AG10803 (cell line): ENCODE measurements at regions not wholly inside any gene's neighbourhood (a gene's known extent, or its start where the extent isn't known, plus 50 kb on each side); places are given as distances from the start of the nearest gene placed in this dataset.

ENCODE experiments used
- DNase-seq: peaks from one replicate; pipeline ENCODE4 v3.0.0; 2010; ENCODE audit warnings: low read depth
- H3K4me3 ChIP-seq: 2 replicates; pipeline ENCODE4 v1.5.1; 2011; ENCODE audit warnings: mild to moderate bottlenecking, low read length, control low read depth
- TF ChIP-seq, protein P1 (sequence below): conservative IDR thresholded peaks from 2 replicates; pipeline ENCODE4 v1.5.1; 2011; ENCODE audit warnings: mild to moderate bottlenecking, low read length, control low read depth, inconsistent platforms

DNA sequence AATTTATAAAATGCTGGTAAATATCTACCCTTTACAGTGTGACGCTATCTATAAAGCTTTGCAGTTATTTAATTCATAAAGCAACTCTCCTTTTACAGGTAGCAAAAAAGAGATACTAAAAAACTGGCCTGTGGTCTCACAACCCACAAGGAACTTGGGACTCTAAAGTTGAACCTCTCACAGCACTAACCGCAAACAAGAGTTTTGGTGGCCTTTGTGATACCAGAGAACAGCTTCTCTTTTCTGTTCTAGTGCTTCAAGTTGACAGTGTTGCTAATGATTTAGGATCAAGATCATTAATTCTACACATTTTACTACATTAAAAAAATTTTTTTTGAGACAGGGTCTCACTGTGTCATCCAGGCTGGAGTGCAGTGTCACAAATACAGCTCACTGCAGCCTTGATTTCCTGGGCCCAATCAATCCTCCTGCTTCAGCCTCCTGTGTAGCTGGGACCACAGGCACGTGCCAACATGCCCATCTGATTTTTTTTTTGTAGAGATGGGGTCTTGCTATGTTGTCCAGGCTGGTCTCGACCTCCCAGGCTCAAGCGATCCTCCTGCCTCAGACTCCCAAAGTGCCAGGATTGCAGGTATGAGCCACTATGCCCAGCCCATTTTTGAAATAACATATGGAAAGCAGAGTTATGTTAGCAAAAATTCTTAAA is 56.0 kb upstream of the ST8SIA6 start:
- no peak for DNase-seq
- TF ChIP-seq, protein P1, sequence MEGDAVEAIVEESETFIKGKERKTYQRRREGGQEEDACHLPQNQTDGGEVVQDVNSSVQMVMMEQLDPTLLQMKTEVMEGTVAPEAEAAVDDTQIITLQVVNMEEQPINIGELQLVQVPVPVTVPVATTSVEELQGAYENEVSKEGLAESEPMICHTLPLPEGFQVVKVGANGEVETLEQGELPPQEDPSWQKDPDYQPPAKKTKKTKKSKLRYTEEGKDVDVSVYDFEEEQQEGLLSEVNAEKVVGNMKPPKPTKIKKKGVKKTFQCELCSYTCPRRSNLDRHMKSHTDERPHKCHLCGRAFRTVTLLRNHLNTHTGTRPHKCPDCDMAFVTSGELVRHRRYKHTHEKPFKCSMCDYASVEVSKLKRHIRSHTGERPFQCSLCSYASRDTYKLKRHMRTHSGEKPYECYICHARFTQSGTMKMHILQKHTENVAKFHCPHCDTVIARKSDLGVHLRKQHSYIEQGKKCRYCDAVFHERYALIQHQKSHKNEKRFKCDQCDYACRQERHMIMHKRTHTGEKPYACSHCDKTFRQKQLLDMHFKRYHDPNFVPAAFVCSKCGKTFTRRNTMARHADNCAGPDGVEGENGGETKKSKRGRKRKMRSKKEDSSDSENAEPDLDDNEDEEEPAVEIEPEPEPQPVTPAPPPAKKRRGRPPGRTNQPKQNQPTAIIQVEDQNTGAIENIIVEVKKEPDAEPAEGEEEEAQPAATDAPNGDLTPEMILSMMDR, result no peak
- no peak overlapping the region for H3K4me3 ChIP-seq

DNA sequence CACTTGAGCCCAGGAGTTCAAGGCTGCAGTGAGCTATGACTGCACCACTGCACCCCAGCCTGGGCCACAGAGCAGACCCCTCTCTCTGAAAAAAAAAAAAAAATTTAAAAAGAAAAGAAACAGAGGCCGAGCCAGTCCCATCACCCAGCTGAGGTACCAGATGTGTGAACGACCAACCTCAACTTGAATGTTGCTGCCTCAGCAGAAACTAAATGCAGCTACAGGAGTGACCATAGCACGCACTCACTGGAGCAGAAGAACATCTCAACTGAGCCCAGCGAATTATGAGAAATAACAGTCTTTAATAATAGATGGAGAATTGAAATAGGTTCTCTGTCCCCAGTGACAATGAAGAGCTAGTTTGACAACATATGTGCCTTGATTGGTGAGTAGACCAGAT is 53.1 kb upstream of the ST8SIA6 start:
- DNase-seq, result no peak
- no peak overlapping the region for H3K4me3 ChIP-seq
- TF ChIP-seq, protein P1, result no peak

DNA sequence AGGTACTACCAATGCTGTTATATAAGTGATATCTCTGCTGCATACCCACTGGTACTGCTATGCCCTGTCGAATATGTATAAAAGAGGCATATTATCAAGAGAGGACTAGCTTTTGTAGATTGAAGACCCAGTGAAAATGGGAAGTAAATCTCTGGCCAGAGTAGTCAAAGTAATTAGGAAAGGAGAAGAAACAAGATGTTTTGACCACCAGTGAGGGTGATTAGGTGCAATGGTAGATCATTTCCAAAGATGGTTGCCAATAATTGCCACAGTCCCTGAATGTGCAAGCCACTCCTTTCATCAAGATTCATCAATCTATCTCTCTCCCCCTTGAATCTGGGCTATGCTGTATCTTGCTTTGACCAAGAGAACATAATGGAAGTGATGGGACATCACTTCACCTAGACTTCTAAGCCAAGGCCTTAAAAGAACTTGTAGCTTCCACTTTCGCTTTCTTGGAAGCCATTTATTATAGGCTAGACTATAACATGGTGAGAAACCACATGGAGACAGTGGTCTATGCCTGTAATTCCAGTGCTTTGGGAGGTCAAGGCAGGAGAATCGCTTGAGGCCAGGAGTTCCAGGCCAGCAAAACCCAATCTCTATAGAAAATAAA is 52.6 kb upstream of the ST8SIA6 start:
- H3K4me3 ChIP-seq, result no peak overlapping the region
- no peak for DNase-seq
- TF ChIP-seq, protein P1, result no peak

DNA sequence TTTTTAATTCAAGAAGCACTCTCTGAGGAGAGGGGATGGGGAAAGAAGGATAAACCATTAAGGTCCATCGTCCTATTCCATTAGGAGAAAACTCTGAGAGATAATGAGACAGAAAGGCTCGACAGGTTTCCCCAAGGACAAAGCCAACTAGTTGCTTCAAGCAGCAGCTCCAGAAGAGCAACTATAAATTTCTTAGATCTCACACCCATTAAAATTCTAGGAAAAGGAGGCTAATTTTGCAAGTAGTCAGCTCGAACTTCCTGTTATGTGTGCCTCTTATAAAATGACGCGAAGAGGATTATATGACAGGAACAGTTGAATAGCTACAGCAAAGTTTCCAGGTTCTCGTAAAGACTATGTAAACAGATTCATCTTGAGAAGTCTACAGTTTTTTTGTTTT is 52.0 kb upstream of the ST8SIA6 start:
- no peak overlapping the region for H3K4me3 ChIP-seq
- DNase-seq, result no peak
- TF ChIP-seq, protein P1, result no peak

DNA sequence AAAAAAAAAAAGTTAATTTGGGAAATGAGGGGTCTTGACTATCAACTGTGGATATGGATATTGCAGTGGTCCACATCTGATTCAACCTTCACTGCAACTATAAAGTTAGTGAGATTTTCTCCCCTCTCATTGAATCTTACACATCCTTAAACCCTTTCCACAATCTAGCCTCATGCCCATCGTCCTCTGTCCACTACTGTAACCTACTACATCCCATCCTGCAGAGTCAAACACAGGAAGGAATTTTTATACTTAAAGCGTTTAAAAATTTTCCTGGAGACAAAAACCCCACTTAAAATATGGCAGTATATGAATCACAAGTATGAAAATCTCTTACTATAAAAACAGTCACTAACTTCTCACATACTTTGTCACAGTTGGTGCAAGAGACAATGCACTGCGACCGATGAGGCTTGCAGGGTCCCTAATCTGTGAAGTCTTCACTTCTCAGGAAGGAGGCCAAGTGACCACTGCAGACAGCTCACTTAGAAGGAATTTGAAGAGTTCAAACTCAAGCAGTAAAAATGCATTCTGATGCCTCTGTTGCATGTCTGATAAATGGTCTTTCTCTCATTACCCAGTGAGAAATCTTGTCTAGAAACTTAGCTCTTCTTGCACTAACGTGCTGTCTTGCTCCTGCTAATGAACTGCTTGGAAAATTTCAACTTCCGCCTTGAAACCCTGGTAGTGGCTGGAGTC is 50.3 kb upstream of the ST8SIA6 start:
- TF ChIP-seq, protein P1, result no peak
- H3K4me3 ChIP-seq, result no peak overlapping the region
- peak; percentile 80 for DNase-seq
